HG02623 (cell line): ENCODE measurements at regions not wholly inside any gene's neighbourhood (a gene's known extent, or its start where the extent isn't known, plus 50 kb on each side); places are given as distances from the start of the nearest gene placed in this dataset.
"Not testable (repeated sequence)": the region's sequence is repeated elsewhere in the genome, so short reads cannot be mapped to it uniquely, and the experiment has no call there.

Experiments used
- ATAC-seq: cut with Tn5 transposase; IDR thresholded peaks from one replicate; pipeline ENCODE4 v1.9.1; 2021; ENCODE audit warnings: moderate library complexity; ENCODE audit not compliant: unreplicated experiment

- ATAC-seq = no peak
These were observed 926.4 kb upstream of the SLC35B3 start for GRCh38 chr6:9361749-9362148.

GRCh38 chr6:9360881-9361280 is 925.5 kb upstream of the SLC35B3 start:
- ATAC-seq = no peak

- no peak for ATAC-seq
These were observed 912.3 kb upstream of the SLC35B3 start for GRCh38 chr6:9347608-9348007.

GRCh38 chr6:9346923-9347322 is 911.6 kb upstream of the SLC35B3 start:
- no peak for ATAC-seq

- ATAC-seq = no peak
These were observed 900.1 kb upstream of the SLC35B3 start for GRCh38 chr6:9335431-9335830.

- no peak for ATAC-seq
These were observed 899.6 kb upstream of the SLC35B3 start for GRCh38 chr6:9334979-9335378.

GRCh38 chr6:9332241-9332780 is 897.0 kb upstream of the SLC35B3 start:
- ATAC-seq = no peak

GRCh38 chr6:9316831-9317230 is 881.5 kb upstream of the SLC35B3 start:
- ATAC-seq = no peak

- no peak for ATAC-seq
These were observed 880.8 kb upstream of the SLC35B3 start for GRCh38 chr6:9315966-9316650.

GRCh38 chr6:9308284-9308683 is 872.9 kb upstream of the SLC35B3 start:
- ATAC-seq = no peak

- ATAC-seq = no peak
These were observed 872.4 kb upstream of the SLC35B3 start for GRCh38 chr6:9307786-9308185.

GRCh38 chr6:9307187-9307586 is 871.8 kb upstream of the SLC35B3 start:
- ATAC-seq = no peak

- ATAC-seq = no peak
These were observed 860.3 kb upstream of the SLC35B3 start for GRCh38 chr6:9295644-9296043.

- ATAC-seq = no peak
These were observed 857.6 kb upstream of the SLC35B3 start for GRCh38 chr6:9292975-9293374.

- ATAC-seq = not testable (repeated sequence)
These were observed 855.0 kb upstream of the SLC35B3 start for GRCh38 chr6:9290342-9290741.

GRCh38 chr6:9272671-9273070 is 837.3 kb upstream of the SLC35B3 start:
- no peak for ATAC-seq

- no peak for ATAC-seq
These were observed 831.4 kb upstream of the SLC35B3 start for GRCh38 chr6:9266741-9267140.

- no peak for ATAC-seq
These were observed 821.9 kb upstream of the SLC35B3 start for GRCh38 chr6:9257215-9257614.

- no peak for ATAC-seq
These were observed 818.9 kb upstream of the SLC35B3 start for GRCh38 chr6:9254251-9254650.

GRCh38 chr6:9252799-9253198 is 817.5 kb upstream of the SLC35B3 start:
- ATAC-seq = no peak

GRCh38 chr6:9250852-9251251 is 815.5 kb upstream of the SLC35B3 start:
- ATAC-seq = no peak

- no peak for ATAC-seq
These were observed 812.8 kb upstream of the SLC35B3 start for GRCh38 chr6:9248133-9248532.

GRCh38 chr6:9240861-9241260 is 805.5 kb upstream of the SLC35B3 start:
- ATAC-seq = no peak
